Cardiac muscle cell (in vitro differentiated cells and primary cell): ENCODE measurements at regions not wholly inside any gene's neighbourhood (a gene's known extent, or its start where the extent isn't known, plus 50 kb on each side); places are given as distances from the start of the nearest gene placed in this dataset.

ENCODE experiments used
- DNase-seq, 2 donors: peaks; one replicate each; pipeline versions ENCODE4 v3.0.0 to v3.0.0-alpha.2; 2010 to 2017; ENCODE audit warnings: low read depth in 1 of 2, low spot score in 1 of 2
- H3K27ac ChIP-seq: fragments of 200-600 bp; sonication (generic); 2 replicates; pipeline ENCODE4 v1.5.1; 2016
- H3K27me3 ChIP-seq: fragments of 200-600 bp; sonication (generic); 2 replicates; pipeline ENCODE4 v1.6.0; 2016; ENCODE audit warnings: control low read depth
- H3K36me3 ChIP-seq: fragments of 200-600 bp; sonication (generic); 2 replicates; pipeline ENCODE4 v1.5.1; 2016; ENCODE audit warnings: control low read depth
- H3K4me1 ChIP-seq: fragments of 200-600 bp; sonication (generic); 2 replicates; pipeline ENCODE4 v1.8.1; 2017; ENCODE audit warnings: low read depth, mild to moderate bottlenecking, mixed run types
- H3K4me3 ChIP-seq: fragments of 200-600 bp; sonication (generic); 2 replicates; pipeline ENCODE4 v1.5.1; 2016; ENCODE audit warnings: mild to moderate bottlenecking
- H3K9me3 ChIP-seq: fragments of 200-600 bp; sonication (generic); 2 replicates; pipeline ENCODE4 v1.5.1; 2017; ENCODE audit warnings: low read depth, mild to moderate bottlenecking, control low read depth
- CTCF ChIP-seq: IDR thresholded peaks from 2 replicates; pipeline ENCODE4 v1.5.1; 2012; ENCODE audit warnings: low read depth, mild to moderate bottlenecking, low read length

- DNase-seq, result no peak
- H3K27me3 ChIP-seq, result no peaks in the 10 kb centered on the region
- no peak overlapping the region for H3K4me3 ChIP-seq
- H3K9me3 ChIP-seq, result no peaks in the 10 kb centered on the region
- no peak for TF ChIP-seq CTCF
- no peaks in the 10 kb centered on the region for H3K36me3 ChIP-seq
- no peak overlapping the region for H3K27ac ChIP-seq
- H3K4me1 ChIP-seq, result peaks cover 20% of the 10 kb centered on the region
Measured at GRCh38 chr9:135209136-135209535, 121.7 kb downstream of the OLFM1 start.

- no peak overlapping the region for H3K27ac ChIP-seq
- H3K4me1 ChIP-seq, result peaks cover 21% of the 10 kb centered on the region
- no peak for TF ChIP-seq CTCF
- no peaks in the 10 kb centered on the region for H3K9me3 ChIP-seq
- H3K27me3 ChIP-seq, result no peaks in the 10 kb centered on the region
- no peak overlapping the region for H3K4me3 ChIP-seq
- no peaks in the 10 kb centered on the region for H3K36me3 ChIP-seq
- DNase-seq, result peak in 1 of 2 donors; percentile 27
Measured at GRCh38 chr9:135209852-135210251, 122.4 kb downstream of the OLFM1 start.

GRCh38 chr9:135210676-135211523 lies 123.4 kb downstream of the OLFM1 start:
- H3K4me1 ChIP-seq, result peaks cover 21% of the 10 kb centered on the region
- no peak for TF ChIP-seq CTCF
- no peaks in the 10 kb centered on the region for H3K27me3 ChIP-seq
- no peaks in the 10 kb centered on the region for H3K9me3 ChIP-seq
- H3K27ac ChIP-seq, result no peak overlapping the region
- no peak for DNase-seq
- H3K4me3 ChIP-seq, result no peak overlapping the region
- H3K36me3 ChIP-seq, result no peaks in the 10 kb centered on the region

GRCh38 chr9:135211524-135211890 lies 124.0 kb downstream of the OLFM1 start:
- H3K27ac ChIP-seq, result no peak overlapping the region
- H3K9me3 ChIP-seq, result no peaks in the 10 kb centered on the region
- peaks cover 25% of the 10 kb centered on the region for H3K4me1 ChIP-seq
- no peak for DNase-seq
- no peaks in the 10 kb centered on the region for H3K27me3 ChIP-seq
- H3K36me3 ChIP-seq, result no peaks in the 10 kb centered on the region
- H3K4me3 ChIP-seq, result no peak overlapping the region
- no peak for TF ChIP-seq CTCF

- no peaks in the 10 kb centered on the region for H3K9me3 ChIP-seq
- no peak for TF ChIP-seq CTCF
- no peaks in the 10 kb centered on the region for H3K36me3 ChIP-seq
- no peak overlapping the region for H3K4me3 ChIP-seq
- DNase-seq, result no peak
- no peaks in the 10 kb centered on the region for H3K27me3 ChIP-seq
- H3K4me1 ChIP-seq, result peaks cover 36% of the 10 kb centered on the region
- no peak overlapping the region for H3K27ac ChIP-seq
Measured at GRCh38 chr9:135212961-135213360, 125.5 kb downstream of the OLFM1 start.
